ENCODE measurements at regions not wholly inside any gene's neighbourhood (a gene's known extent, or its start where the extent isn't known, plus 50 kb on each side); places are given as distances from the start of the nearest gene placed in this dataset.
"Not testable (repeated sequence)": the region's sequence is repeated elsewhere in the genome, so short reads cannot be mapped to it uniquely, and the experiment has no call there.

GRCh38 chr4:160353548-160353947 lies 1250.7 kb downstream of the RAPGEF2 start:
- H3K27me3 ChIP-seq (ENCODE audit: control insufficient read depth in 1 of 2, insufficient read depth in 2 of 2, low read length in 2 of 2): no peaks in the 10 kb centered on the region
- H3K27ac ChIP-seq (ENCODE audit: low read length): no peak overlapping the region
- no peaks in the 10 kb centered on the region for H3K36me3 ChIP-seq (ENCODE audit: control insufficient read depth in 2 of 2, insufficient read depth in 2 of 2, low read length in 2 of 2)
- no peaks in the 10 kb centered on the region for H3K4me1 ChIP-seq (ENCODE audit: control insufficient read depth, insufficient read depth, low read length)
- H3K4me3 ChIP-seq (ENCODE audit: low read length in 2 of 2): no peak overlapping the region
- H3K9me3 ChIP-seq (ENCODE audit: control insufficient read depth in 2 of 2, low read length in 2 of 2): no peaks in the 10 kb centered on the region
- no peak overlapping the region for H3K9ac ChIP-seq (ENCODE audit: low read length in 2 of 2)

GRCh38 chr4:160362478-160362877 lies 1259.6 kb downstream of the RAPGEF2 start:
- Histone ChIP-seq H3K9me3 (ENCODE audit: control insufficient read depth in 2 of 2, low read length in 2 of 2) (no peaks in the 10 kb centered on the region), H3K27me3 (ENCODE audit: control insufficient read depth in 1 of 2, insufficient read depth in 2 of 2, low read length in 2 of 2) (no peaks in the 10 kb centered on the region), H3K27ac (ENCODE audit: low read length) (no peak overlapping the region), H3K9ac (ENCODE audit: low read length in 2 of 2) (no peak overlapping the region), H3K36me3 (ENCODE audit: control insufficient read depth in 2 of 2, insufficient read depth in 2 of 2, low read length in 2 of 2) (no peaks in the 10 kb centered on the region), H3K4me3 (ENCODE audit: low read length in 2 of 2) (no peak overlapping the region), H3K4me1 (ENCODE audit: control insufficient read depth, insufficient read depth, low read length) (no peaks in the 10 kb centered on the region)

GRCh38 chr4:160364217-160364616 lies 1261.3 kb downstream of the RAPGEF2 start:
- Histone ChIP-seq H3K27ac (ENCODE audit: low read length) (no peak overlapping the region), H3K4me3 (ENCODE audit: low read length in 2 of 2) (no peak overlapping the region), H3K9ac (ENCODE audit: low read length in 2 of 2) (no peak overlapping the region), H3K9me3 (ENCODE audit: control insufficient read depth in 2 of 2, low read length in 2 of 2) (no peaks in the 10 kb centered on the region), H3K27me3 (ENCODE audit: control insufficient read depth in 1 of 2, insufficient read depth in 2 of 2, low read length in 2 of 2) (no peaks in the 10 kb centered on the region), H3K36me3 (ENCODE audit: control insufficient read depth in 2 of 2, insufficient read depth in 2 of 2, low read length in 2 of 2) (no peaks in the 10 kb centered on the region), H3K4me1 (ENCODE audit: control insufficient read depth, insufficient read depth, low read length) (no peaks in the 10 kb centered on the region)

GRCh38 chr4:160364665-160365064 lies 1261.8 kb downstream of the RAPGEF2 start:
- not testable (repeated sequence) for H3K9ac ChIP-seq (ENCODE audit: low read length in 2 of 2); H3K27ac ChIP-seq (ENCODE audit: low read length)

GRCh38 chr4:160365383-160365782 lies 1262.5 kb downstream of the RAPGEF2 start:
- H3K27me3 ChIP-seq (ENCODE audit: control insufficient read depth in 1 of 2, insufficient read depth in 2 of 2, low read length in 2 of 2); H3K9me3 ChIP-seq (ENCODE audit: control insufficient read depth in 2 of 2, low read length in 2 of 2); H3K36me3 ChIP-seq (ENCODE audit: control insufficient read depth in 2 of 2, insufficient read depth in 2 of 2, low read length in 2 of 2); H3K9ac ChIP-seq (ENCODE audit: low read length in 2 of 2); H3K27ac ChIP-seq (ENCODE audit: low read length); H3K4me1 ChIP-seq (ENCODE audit: control insufficient read depth, insufficient read depth, low read length); H3K4me3 ChIP-seq (ENCODE audit: low read length in 2 of 2): not testable (repeated sequence)

More at GRCh38 chr4:160364665-160365064, 1261.8 kb downstream of the RAPGEF2 start:
- not testable (repeated sequence) for H3K4me1 ChIP-seq (ENCODE audit: control insufficient read depth, insufficient read depth, low read length); H3K36me3 ChIP-seq (ENCODE audit: control insufficient read depth in 2 of 2, insufficient read depth in 2 of 2, low read length in 2 of 2); H3K27me3 ChIP-seq (ENCODE audit: control insufficient read depth in 1 of 2, insufficient read depth in 2 of 2, low read length in 2 of 2); H3K9me3 ChIP-seq (ENCODE audit: control insufficient read depth in 2 of 2, low read length in 2 of 2); H3K4me3 ChIP-seq (ENCODE audit: low read length in 2 of 2)

GRCh38 chr4:160370046-160370445 lies 1267.2 kb downstream of the RAPGEF2 start:
- no peaks in the 10 kb centered on the region for H3K9me3 ChIP-seq (ENCODE audit: control insufficient read depth in 2 of 2, low read length in 2 of 2)
- no peak overlapping the region for H3K4me3 ChIP-seq (ENCODE audit: low read length in 2 of 2)
- H3K9ac ChIP-seq (ENCODE audit: low read length in 2 of 2): no peak overlapping the region
- no peaks in the 10 kb centered on the region for H3K27me3 ChIP-seq (ENCODE audit: control insufficient read depth in 1 of 2, insufficient read depth in 2 of 2, low read length in 2 of 2)
- no peak overlapping the region for H3K27ac ChIP-seq (ENCODE audit: low read length)
- H3K4me1 ChIP-seq (ENCODE audit: control insufficient read depth, insufficient read depth, low read length): no peaks in the 10 kb centered on the region
- no peaks in the 10 kb centered on the region for H3K36me3 ChIP-seq (ENCODE audit: control insufficient read depth in 2 of 2, insufficient read depth in 2 of 2, low read length in 2 of 2)

GRCh38 chr4:160371446-160371845 lies 1268.6 kb downstream of the RAPGEF2 start:
- H3K36me3 ChIP-seq (ENCODE audit: control insufficient read depth in 2 of 2, insufficient read depth in 2 of 2, low read length in 2 of 2): no peaks in the 10 kb centered on the region
- H3K9me3 ChIP-seq (ENCODE audit: control insufficient read depth in 2 of 2, low read length in 2 of 2): no peaks in the 10 kb centered on the region
- H3K4me1 ChIP-seq (ENCODE audit: control insufficient read depth, insufficient read depth, low read length): no peaks in the 10 kb centered on the region
- H3K4me3 ChIP-seq (ENCODE audit: low read length in 2 of 2): no peak overlapping the region
- no peak overlapping the region for H3K9ac ChIP-seq (ENCODE audit: low read length in 2 of 2)
- no peaks in the 10 kb centered on the region for H3K27me3 ChIP-seq (ENCODE audit: control insufficient read depth in 1 of 2, insufficient read depth in 2 of 2, low read length in 2 of 2)
- no peak overlapping the region for H3K27ac ChIP-seq (ENCODE audit: low read length)

- H3K36me3 ChIP-seq (ENCODE audit: control insufficient read depth in 2 of 2, insufficient read depth in 2 of 2, low read length in 2 of 2): no peaks in the 10 kb centered on the region
- no peaks in the 10 kb centered on the region for H3K4me1 ChIP-seq (ENCODE audit: control insufficient read depth, insufficient read depth, low read length)
- no peaks in the 10 kb centered on the region for H3K9me3 ChIP-seq (ENCODE audit: control insufficient read depth in 2 of 2, low read length in 2 of 2)
- H3K4me3 ChIP-seq (ENCODE audit: low read length in 2 of 2): no peak overlapping the region
- no peak overlapping the region for H3K27ac ChIP-seq (ENCODE audit: low read length)
- H3K27me3 ChIP-seq (ENCODE audit: control insufficient read depth in 1 of 2, insufficient read depth in 2 of 2, low read length in 2 of 2): no peaks in the 10 kb centered on the region
- H3K9ac ChIP-seq (ENCODE audit: low read length in 2 of 2): no peak overlapping the region
Measured at GRCh38 chr4:160372390-160372789, 1269.5 kb downstream of the RAPGEF2 start.

- Histone ChIP-seq H3K4me3 (ENCODE audit: low read length in 2 of 2) (no peak overlapping the region), H3K9me3 (ENCODE audit: control insufficient read depth in 2 of 2, low read length in 2 of 2) (no peaks in the 10 kb centered on the region)
Measured at GRCh38 chr4:160373911-160374310, 1271.0 kb downstream of the RAPGEF2 start.

GRCh38 chr4:160375772-160376452 lies 1273.0 kb downstream of the RAPGEF2 start:
- Histone ChIP-seq H3K4me3 (ENCODE audit: low read length in 2 of 2) (no peak overlapping the region), H3K9me3 (ENCODE audit: control insufficient read depth in 2 of 2, low read length in 2 of 2) (no peaks in the 10 kb centered on the region), H3K36me3 (ENCODE audit: control insufficient read depth in 2 of 2, insufficient read depth in 2 of 2, low read length in 2 of 2) (no peaks in the 10 kb centered on the region), H3K27me3 (ENCODE audit: control insufficient read depth in 1 of 2, insufficient read depth in 2 of 2, low read length in 2 of 2) (no peaks in the 10 kb centered on the region), H3K27ac (ENCODE audit: low read length) (no peak overlapping the region), H3K4me1 (ENCODE audit: control insufficient read depth, insufficient read depth, low read length) (no peaks in the 10 kb centered on the region), H3K9ac (ENCODE audit: low read length in 2 of 2) (no peak overlapping the region)

More at GRCh38 chr4:160373911-160374310, 1271.0 kb downstream of the RAPGEF2 start:
- H3K27ac ChIP-seq (ENCODE audit: low read length): no peak overlapping the region
- no peaks in the 10 kb centered on the region for H3K27me3 ChIP-seq (ENCODE audit: control insufficient read depth in 1 of 2, insufficient read depth in 2 of 2, low read length in 2 of 2)
- no peaks in the 10 kb centered on the region for H3K36me3 ChIP-seq (ENCODE audit: control insufficient read depth in 2 of 2, insufficient read depth in 2 of 2, low read length in 2 of 2)
- no peaks in the 10 kb centered on the region for H3K4me1 ChIP-seq (ENCODE audit: control insufficient read depth, insufficient read depth, low read length)
- H3K9ac ChIP-seq (ENCODE audit: low read length in 2 of 2): no peak overlapping the region

GRCh38 chr4:160386846-160387245 lies 1284.0 kb downstream of the RAPGEF2 start:
- no peaks in the 10 kb centered on the region for H3K27me3 ChIP-seq (ENCODE audit: control insufficient read depth in 1 of 2, insufficient read depth in 2 of 2, low read length in 2 of 2)
- H3K9me3 ChIP-seq (ENCODE audit: control insufficient read depth in 2 of 2, low read length in 2 of 2): peaks cover 2 to 7% of the 10 kb centered on the region in 2 donors
- H3K36me3 ChIP-seq (ENCODE audit: control insufficient read depth in 2 of 2, insufficient read depth in 2 of 2, low read length in 2 of 2): no peaks in the 10 kb centered on the region
- no peak overlapping the region for H3K9ac ChIP-seq (ENCODE audit: low read length in 2 of 2)
- no peak overlapping the region for H3K27ac ChIP-seq (ENCODE audit: low read length)
- H3K4me3 ChIP-seq (ENCODE audit: low read length in 2 of 2): no peak overlapping the region
- H3K4me1 ChIP-seq (ENCODE audit: control insufficient read depth, insufficient read depth, low read length): no peaks in the 10 kb centered on the region
